Stimulated activated CD8-positive, alpha-beta memory T cell treated with anti-CD3 and anti-CD28 coated beads, Interleukin-12 subunit alpha, Interleukin-12 subunit beta, amount 100 ng/mL, for 4 hours (primary cell): ENCODE measurements at regions not wholly inside any gene's neighbourhood (a gene's known extent, or its start where the extent isn't known, plus 50 kb on each side); places are given as distances from the start of the nearest gene placed in this dataset.

Experiments used
- DNase-seq: peaks from one replicate; pipeline ENCODE4 v3.0.0-alpha.2; 2020; ENCODE audit warnings: low read depth

- no peak for DNase-seq
These were observed 422.6 kb downstream of the MAN2A1 start for GRCh38 chr5:110112348-110112747.

GRCh38 chr5:110115503-110115902 is 425.8 kb downstream of the MAN2A1 start:
- DNase-seq = no peak

DNA sequence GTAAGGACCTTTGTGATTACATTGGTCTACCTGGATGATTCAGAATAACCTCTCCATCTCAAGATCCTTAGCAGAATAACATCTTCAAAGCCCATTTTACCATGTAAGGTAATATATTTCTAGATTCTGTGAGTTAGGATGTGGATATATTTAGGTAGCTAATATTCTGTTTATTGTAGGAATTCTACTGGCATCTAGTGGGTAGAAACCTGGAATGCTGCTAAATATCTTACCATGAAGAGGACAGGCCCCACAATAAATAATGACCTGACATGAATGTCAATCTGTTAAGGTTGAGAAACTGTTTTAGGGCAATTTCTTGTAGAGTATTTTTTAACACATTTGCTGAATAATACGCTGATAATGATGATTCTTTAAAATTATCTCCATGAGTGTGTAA is 426.8 kb downstream of the MAN2A1 start:
- DNase-seq = no peak

- no peak for DNase-seq
These were observed 445.5 kb downstream of the MAN2A1 start for GRCh38 chr5:110134963-110135935.

GRCh38 chr5:110150199-110150598 is 460.5 kb downstream of the MAN2A1 start:
- no peak for DNase-seq

DNA sequence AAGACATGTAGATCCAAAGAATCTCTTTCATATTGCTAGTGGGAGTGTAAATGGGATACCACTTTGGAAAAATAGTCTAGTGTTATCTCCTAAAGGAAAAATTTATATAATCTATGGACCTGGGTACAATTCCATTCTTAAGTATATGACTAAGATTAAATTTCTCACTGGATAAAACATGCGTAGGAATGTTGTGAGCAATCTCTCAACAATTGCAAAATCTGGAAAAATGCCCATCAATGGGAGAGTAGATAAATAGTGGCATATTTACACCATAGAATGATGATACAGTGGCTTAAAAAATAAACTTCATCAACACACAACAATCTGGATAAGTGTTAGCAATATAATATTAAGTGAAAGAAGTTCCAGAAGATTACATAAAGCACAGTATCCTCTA is 469.5 kb downstream of the MAN2A1 start:
- no peak for DNase-seq

GRCh38 chr5:110161162-110161561 is 471.4 kb downstream of the MAN2A1 start:
- DNase-seq = no peak

- no peak for DNase-seq
These were observed 475.6 kb downstream of the MAN2A1 start for GRCh38 chr5:110165366-110165765.

DNA sequence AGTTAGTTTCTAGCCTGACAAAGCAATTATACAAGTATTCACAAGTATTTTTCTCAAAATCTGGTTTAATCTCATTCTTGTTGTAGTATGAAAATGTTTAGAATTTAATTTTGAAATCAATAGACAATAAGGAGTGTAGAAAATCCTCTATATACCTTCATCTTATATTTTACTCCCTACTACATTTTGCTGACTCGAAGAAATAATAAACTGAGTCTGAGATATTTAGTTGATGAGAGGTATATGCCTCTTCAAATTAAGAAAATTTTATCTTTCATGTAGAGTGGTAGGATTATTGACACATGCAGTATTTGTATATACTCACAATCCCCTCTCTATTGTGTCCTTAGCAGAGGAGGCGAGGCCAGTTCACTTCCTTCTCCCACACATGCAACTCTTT is 477.7 kb downstream of the MAN2A1 start:
- DNase-seq = no peak

DNA sequence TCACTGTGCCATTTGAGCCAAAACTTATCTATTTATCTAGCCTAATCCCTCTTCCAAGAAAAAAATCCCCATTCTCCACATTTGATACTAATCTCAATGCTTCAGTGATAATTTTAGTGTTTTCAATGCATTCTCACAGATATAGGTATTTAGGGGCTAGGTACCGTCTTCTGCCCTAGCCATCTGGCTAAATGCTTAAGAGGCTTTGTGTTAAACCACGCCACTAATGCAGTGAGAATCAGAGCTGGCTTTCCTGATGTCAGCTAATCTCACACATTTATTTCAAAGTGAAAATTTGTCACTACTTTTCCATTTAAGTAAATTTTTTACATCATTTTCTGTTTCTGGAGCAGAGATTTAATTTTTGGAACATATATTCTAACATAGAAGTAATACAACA is 479.7 kb downstream of the MAN2A1 start:
- no peak for DNase-seq

GRCh38 chr5:110177729-110178128 is 488.0 kb downstream of the MAN2A1 start:
- no peak for DNase-seq

- DNase-seq = no peak
These were observed 489.6 kb downstream of the MAN2A1 start for GRCh38 chr5:110179321-110179720.

- no peak for DNase-seq
These were observed 504.5 kb downstream of the MAN2A1 start for GRCh38 chr5:110194191-110194590.

- no peak for DNase-seq
These were observed 505.6 kb downstream of the MAN2A1 start for GRCh38 chr5:110195288-110195687.

GRCh38 chr5:110201791-110202190 is 512.1 kb downstream of the MAN2A1 start:
- no peak for DNase-seq

DNA sequence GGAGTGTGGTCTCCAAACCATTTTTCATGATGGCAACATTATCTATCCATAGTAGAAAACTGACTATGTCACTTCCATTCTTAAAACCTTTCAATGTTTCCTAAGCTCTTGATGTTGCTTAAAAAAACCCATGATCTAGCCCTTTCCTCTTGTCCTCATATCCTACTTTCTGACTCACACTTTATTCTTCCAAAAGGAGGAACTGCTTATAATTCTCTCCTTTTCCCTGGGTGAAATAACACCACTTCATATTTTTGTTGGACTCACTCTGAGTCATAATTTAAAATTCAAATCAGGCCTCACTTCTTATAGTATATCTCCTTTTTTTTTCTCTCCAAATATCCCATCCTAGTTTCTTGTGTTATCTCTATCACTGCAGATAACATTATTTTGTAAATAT is 513.9 kb downstream of the MAN2A1 start:
- no peak for DNase-seq

GRCh38 chr5:110209401-110209800 is 517.1 kb downstream of the TMEM232 start:
- DNase-seq = no peak

DNA sequence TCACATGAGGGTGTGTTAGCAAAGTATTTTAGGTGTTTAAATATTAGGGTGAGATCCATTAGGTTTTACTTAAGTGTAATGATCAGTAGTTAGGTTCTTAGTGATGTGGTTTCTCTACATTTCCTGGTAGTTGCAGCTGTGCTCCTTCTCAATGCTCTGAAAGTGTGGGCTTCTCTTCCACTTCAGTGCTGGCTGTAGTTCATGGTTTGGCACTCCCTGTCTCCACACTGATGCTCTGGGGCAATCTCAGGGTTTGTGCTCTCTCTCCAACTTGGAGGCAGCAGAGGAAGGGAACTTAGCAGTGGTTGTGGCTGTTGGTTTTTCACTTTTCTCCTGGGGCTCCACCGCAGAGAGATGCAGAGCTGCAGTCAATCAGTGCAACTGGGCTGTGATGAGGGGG is 507.5 kb downstream of the TMEM232 start:
- DNase-seq = no peak

DNA sequence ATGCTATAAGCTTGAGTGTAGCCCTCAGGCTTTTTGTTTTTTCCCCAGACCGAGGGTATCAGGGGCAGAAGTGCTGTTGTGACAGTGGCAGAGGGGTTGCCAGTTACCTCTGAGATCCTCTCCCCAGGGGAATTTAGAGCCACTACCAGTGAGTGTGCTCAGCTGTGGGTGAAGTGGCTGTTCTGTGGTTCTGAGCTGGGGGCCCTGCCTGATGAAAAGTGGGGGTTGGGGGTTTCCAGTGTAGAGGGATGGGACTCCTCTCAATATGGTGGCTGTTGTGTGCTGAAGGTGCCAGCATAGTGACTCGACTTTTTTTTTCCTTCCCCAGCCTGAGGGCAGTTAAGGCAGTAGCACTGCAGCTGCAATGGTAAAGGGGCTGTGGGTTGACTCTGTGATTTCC is 506.7 kb downstream of the TMEM232 start:
- no peak for DNase-seq

GRCh38 chr5:110221036-110221435 is 505.4 kb downstream of the TMEM232 start:
- no peak for DNase-seq

- no peak for DNase-seq
These were observed 502.4 kb downstream of the TMEM232 start for GRCh38 chr5:110224050-110224449.

DNA sequence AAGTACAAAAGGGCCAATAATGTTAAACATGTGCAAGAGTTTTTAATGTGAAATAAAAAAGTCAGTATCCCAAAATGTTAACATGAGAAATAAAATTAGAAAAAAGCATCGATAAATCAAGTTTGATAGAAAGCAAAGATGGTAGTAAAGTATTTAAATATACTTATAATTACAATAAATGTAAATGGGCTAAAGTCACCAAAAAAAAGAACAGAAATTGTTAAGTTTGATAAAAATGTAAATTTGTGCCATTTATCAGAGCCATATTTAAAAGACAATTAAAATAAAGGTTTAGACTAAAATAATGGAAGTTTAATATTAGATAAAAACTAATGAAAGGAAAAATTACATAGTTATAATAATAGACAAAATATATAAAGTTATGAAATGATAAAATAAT is 500.5 kb downstream of the TMEM232 start:
- DNase-seq = no peak

GRCh38 chr5:110239786-110240185 is 486.7 kb downstream of the TMEM232 start:
- no peak for DNase-seq

GRCh38 chr5:110242950-110243349 is 483.5 kb downstream of the TMEM232 start:
- no peak for DNase-seq
